Heart right ventricle (tissue), 16 donors: ENCODE measurements at regions not wholly inside any gene's neighbourhood (a gene's known extent, or its start where the extent isn't known, plus 50 kb on each side); places are given as distances from the start of the nearest gene placed in this dataset.

Experiments used
- ATAC-seq, 8 donors: fragments of 200-7000 bp; cut with Tn5 transposase; one replicate each; pipeline ENCODE4 v1.9.1; 2020; ENCODE audit warnings: mild to moderate bottlenecking in 8 of 8, moderate library complexity in 8 of 8, moderate number of reproducible peaks in 1 of 8
- DNase-seq, 2 donors: peaks; one replicate each; pipeline ENCODE4 v3.0.0-alpha.2; 2020
- H3K27ac ChIP-seq, 10 donors: fragments of 200-600 bp; sonication (generic) in 2 of 10; one replicate each; pipeline versions ENCODE4 v1.5.0 to v1.8.0; 2020 to 2022; ENCODE audit warnings: mild to moderate bottlenecking in 3 of 10
- H3K27me3 ChIP-seq, 7 donors: fragments of 200-600 bp; one replicate each; pipeline ENCODE4 v1.8.0; 2021 to 2022; ENCODE audit warnings: mild to moderate bottlenecking in 2 of 7
- H3K36me3 ChIP-seq, 9 donors: fragments of 200-600 bp; sonication (generic) in 1 of 9; one replicate each; pipeline versions ENCODE4 v1.5.0 to v1.8.0; 2020 to 2022; ENCODE audit warnings: mild to moderate bottlenecking in 2 of 9
- H3K4me1 ChIP-seq, 9 donors: fragments of 200-600 bp; sonication (generic) in 1 of 9; one replicate each; pipeline versions ENCODE4 v1.5.0 to v1.8.0; 2020 to 2022; ENCODE audit warnings: mild to moderate bottlenecking in 4 of 9
- H3K4me3 ChIP-seq, 10 donors: fragments of 200-600 bp; sonication (generic) in 2 of 10; one replicate each; pipeline versions ENCODE4 v1.5.0 to v1.8.0; 2020 to 2022; ENCODE audit warnings: mild to moderate bottlenecking in 7 of 10, moderate library complexity in 2 of 10
- H3K9me3 ChIP-seq, 11 donors: fragments of 200-600 bp in 10 of 11; sonication (generic) in 2 of 11; one replicate each; pipeline versions ENCODE4 v1.5.0 to v1.8.0; 2013 to 2022; ENCODE audit warnings: mild to moderate bottlenecking in 2 of 11, control low read depth in 1 of 11, moderate library complexity in 1 of 11
- WGBS, 2 donors: extraction: QIAGEN DNeasy Blood & Tissue Kit; methylation state at CpG; one replicate each; pipeline ENCODE4 v1.1.7; 2013; ENCODE audit warnings: inconsistent platforms in 1 of 2; 5-methylcytosine and 5-hydroxymethylcytosine counted together
- intact Hi-C, 10 donors: fragments of 100-400 bp; cut with DNase I; formaldehyde crosslinking; loops; one replicate each; pipeline versions ENCODE4 v1.11.1 to v1.14.2; 2022
- TF ChIP-seq, protein P1 (sequence below), 9 donors: fragments of 200-600 bp; sonication (generic) in 2 of 9; IDR thresholded peaks; one replicate each; pipeline versions ENCODE4 v1.5.0 to v1.8.0; 2021 to 2022; ENCODE audit warnings: antibody characterized with exemption in 9 of 9, mild to moderate bottlenecking in 5 of 9, moderate library complexity in 1 of 9
- donor health status: Arrhythmogenic right ventricular cardiomyopathy.
- donor health status: ischemic (EF 13 %, LVEDD 7.1; RV severe dilation, severe dysfunction).
- donor health status: healthy with polysubstance abuse.
- donor health status: DM: no; HTN: yes; CAD: no.
- donor health status: DM: no; HTN: no; CAD: no.
- donor health status: ischemic (EF 25% LVEDD 6.9; RV normal size, moderate dysfunction).
- donor health status: ischemic (EF 25% LVEDD 5.7; RV mildly dilated, moderate dysfunction).
- donor health status: healthy.
- donor health status: DM: yes; HTN: yes; CAD: no.
- donor health status: Ischemic cardiomyopathy.
- donor health status: ischemic (EF 35%, LVEDD 5.7; RV mildly dilated, moderate dysfunction).
- donor health status: nonischemic (EF 11% LVEDD 7.7; RV severe dilation, severe dysfunction).
- donor health status: DM: yes; HTN: yes; CAD: no.
- donor health status: PGD.
- donor health status: ischemic (EF 29% LVEDD 5.4; RV normal size, mild dysfunction).
- donor health status: nonischemic (EF 23%, LVEDD 6.1; RV moderate dilation, normal function).

DNA sequence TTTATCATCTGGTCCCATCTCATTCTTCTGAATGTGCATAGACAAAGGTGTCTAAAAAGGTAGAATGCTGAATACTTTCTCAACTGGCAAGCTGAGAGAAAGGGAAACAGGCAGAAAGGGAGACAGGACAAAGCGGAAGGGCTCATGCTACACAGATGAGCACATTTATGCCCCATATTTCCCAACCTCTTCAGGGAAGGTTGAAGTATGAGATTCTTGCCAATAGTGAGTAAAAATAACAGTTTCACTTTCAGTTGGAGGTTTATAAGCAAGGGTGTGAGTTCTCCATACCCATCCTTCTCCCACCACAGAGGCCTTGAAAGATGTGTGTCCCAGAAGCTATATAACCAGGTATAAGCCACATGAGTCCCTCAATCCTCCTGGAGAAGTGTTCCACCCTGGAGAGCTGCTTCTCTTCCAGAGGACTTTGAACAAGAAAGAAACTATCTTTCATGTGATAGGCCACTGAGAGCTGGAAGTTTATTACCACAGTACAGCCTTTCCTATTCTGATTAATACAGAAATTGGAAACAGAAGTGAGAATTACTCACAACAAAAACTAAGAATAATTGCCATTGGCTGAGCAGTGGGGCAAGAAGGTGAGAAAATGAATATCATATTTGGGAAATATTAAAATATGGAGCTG lies 709.4 kb upstream of the NR2F2 start:
- peaks cover 0 to 11% (median 0%) of the 10 kb centered on the region in 9 donors for H3K4me1 ChIP-seq
- no peak for DNase-seq
- ATAC-seq, result peak in 2 of 8 donors; percentile 31 to 35
- peaks cover 0 to 21% (median 6%) of the 10 kb centered on the region in 11 donors for H3K9me3 ChIP-seq
- no peak overlapping the region for H3K4me3 ChIP-seq
- no peaks in the 10 kb centered on the region for H3K27me3 ChIP-seq
- TF ChIP-seq, protein P1, sequence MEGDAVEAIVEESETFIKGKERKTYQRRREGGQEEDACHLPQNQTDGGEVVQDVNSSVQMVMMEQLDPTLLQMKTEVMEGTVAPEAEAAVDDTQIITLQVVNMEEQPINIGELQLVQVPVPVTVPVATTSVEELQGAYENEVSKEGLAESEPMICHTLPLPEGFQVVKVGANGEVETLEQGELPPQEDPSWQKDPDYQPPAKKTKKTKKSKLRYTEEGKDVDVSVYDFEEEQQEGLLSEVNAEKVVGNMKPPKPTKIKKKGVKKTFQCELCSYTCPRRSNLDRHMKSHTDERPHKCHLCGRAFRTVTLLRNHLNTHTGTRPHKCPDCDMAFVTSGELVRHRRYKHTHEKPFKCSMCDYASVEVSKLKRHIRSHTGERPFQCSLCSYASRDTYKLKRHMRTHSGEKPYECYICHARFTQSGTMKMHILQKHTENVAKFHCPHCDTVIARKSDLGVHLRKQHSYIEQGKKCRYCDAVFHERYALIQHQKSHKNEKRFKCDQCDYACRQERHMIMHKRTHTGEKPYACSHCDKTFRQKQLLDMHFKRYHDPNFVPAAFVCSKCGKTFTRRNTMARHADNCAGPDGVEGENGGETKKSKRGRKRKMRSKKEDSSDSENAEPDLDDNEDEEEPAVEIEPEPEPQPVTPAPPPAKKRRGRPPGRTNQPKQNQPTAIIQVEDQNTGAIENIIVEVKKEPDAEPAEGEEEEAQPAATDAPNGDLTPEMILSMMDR (IDR thresholded peaks at IDR 0.05), result no peak
- intact Hi-C loops, result loop anchor here in 2 of 10 donors (10.0 kb wide), 2 partner anchors 224 to 704 kb away; no protein-coding TSS in a partner anchor
- WGBS, 2 donors, result 82 to 91% methylated on average over 1 of the region's 1 CpG
- H3K27ac ChIP-seq, result peak overlapping the region in 3 of 10 donors; percentile 11 to 54 (median 46)
- no peaks in the 10 kb centered on the region for H3K36me3 ChIP-seq

DNA sequence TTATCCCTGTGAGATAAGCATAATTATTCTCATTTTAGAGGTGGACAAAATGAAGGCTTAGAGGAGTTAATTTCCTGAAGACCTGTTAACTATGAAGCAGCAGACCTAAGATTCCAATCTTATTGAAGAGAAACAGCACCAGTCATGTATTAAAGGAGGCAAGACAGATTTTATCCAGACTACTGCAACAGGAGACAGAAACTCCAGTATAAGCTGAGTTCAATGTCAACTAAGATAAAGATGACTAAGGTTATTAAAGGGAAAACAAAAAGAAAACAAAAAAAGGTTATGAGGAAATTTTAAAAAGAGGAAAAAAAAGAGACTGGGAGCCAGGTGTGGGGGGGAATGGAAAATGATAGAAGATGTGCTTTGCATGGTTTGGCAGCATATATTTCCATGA lies 707.7 kb upstream of the NR2F2 start:
- peaks cover 0 to 11% (median 0%) of the 10 kb centered on the region in 9 donors for H3K4me1 ChIP-seq
- DNase-seq (no peak), ATAC-seq (no peak)
- no peak overlapping the region for H3K4me3 ChIP-seq
- peak overlapping the region in 4 of 10 donors; percentile 36 to 62 (median 48) for H3K27ac ChIP-seq
- TF ChIP-seq, protein P1 (IDR thresholded peaks at IDR 0.05), result no peak
- no peaks in the 10 kb centered on the region for H3K36me3 ChIP-seq
- H3K27me3 ChIP-seq, result no peaks in the 10 kb centered on the region
- peaks cover 0 to 21% (median 6%) of the 10 kb centered on the region in 11 donors for H3K9me3 ChIP-seq
- intact Hi-C loops, result loop anchor here in 2 of 10 donors (10.0 kb wide), 2 partner anchors 222 to 702 kb away; no protein-coding TSS in a partner anchor

DNA sequence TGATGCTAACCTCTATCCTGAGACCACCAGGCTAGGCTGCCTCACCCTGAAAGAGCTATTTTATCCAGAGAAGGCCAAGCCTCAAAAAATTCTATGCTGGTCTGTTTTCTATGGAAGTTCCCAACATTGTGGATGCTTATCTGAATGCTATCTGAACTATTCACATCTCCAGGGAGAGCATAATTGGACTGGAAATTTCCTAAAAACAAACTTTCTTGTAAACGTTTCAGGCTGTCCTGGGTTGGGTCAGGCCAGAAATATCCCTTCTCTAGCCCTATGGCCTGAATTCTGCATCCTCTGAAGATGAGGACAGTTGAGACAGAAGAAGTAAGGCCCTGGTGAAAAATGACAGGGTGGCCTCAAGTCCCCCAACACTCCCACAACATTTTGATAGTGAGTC lies 706.4 kb upstream of the NR2F2 start:
- H3K4me3 ChIP-seq, result no peak overlapping the region
- H3K9me3 ChIP-seq, result peaks cover 0 to 21% (median 6%) of the 10 kb centered on the region in 11 donors
- DNase-seq, result no peak
- intact Hi-C loops, result loop anchor here in 2 of 10 donors (10.0 kb wide), 2 partner anchors 221 to 701 kb away; no protein-coding TSS in a partner anchor
- peak in 6 of 8 donors; percentile 48 to 77 (median 68) for ATAC-seq
- H3K36me3 ChIP-seq, result no peaks in the 10 kb centered on the region
- H3K27me3 ChIP-seq, result no peaks in the 10 kb centered on the region
- peak overlapping the region in 8 of 10 donors; percentile 3 to 62 (median 40) for H3K27ac ChIP-seq
- H3K4me1 ChIP-seq, result peaks cover 0 to 11% (median 0%) of the 10 kb centered on the region in 9 donors
- WGBS, 2 donors, result 40 to 53% methylated on average over 1 of the region's 1 CpG
- TF ChIP-seq, protein P1 (IDR thresholded peaks at IDR 0.05), result no peak

DNA sequence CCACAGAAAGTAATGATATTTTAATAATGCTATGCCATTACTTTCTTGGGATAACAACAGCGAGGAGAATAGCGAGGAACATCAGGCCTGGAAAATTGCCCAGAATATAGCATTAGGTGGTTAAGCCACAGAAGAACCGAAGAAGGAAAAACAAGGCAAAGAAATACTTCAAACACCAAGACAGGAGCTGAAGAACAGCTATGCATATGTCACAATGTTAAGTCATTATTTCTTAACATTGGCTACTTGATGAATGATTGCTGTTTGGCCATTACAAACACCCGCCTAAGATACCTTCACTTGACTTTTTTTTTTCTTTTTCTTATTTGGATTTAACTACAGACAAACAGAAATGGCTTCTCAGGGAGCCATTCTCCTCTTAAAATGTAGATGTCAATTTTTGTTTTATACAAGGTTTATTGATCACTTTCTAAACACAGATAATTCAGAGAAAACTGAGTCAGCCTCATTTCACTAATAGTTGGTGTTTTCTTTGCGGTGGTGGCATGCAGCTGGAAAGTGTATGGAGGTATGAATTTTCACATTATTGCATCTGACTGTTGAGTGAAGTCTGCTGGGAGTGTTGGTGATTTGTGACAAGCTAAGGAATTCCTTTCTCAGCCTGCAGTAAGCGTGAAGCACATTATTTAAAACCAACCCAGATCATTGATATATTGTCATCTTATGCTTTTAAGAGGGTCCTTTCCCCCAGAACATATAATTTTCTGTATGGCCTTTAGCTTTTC lies 705.7 kb upstream of the NR2F2 start:
- H3K9me3 ChIP-seq, result peaks cover 0 to 21% (median 6%) of the 10 kb centered on the region in 11 donors
- H3K36me3 ChIP-seq, result no peaks in the 10 kb centered on the region
- ATAC-seq, result no peak
- H3K4me1 ChIP-seq, result peaks cover 0 to 11% (median 0%) of the 10 kb centered on the region in 9 donors
- DNase-seq, result no peak
- no peaks in the 10 kb centered on the region for H3K27me3 ChIP-seq
- intact Hi-C loops, result loop anchor here in 3 of 10 donors (5.0 to 10.0 kb wide), 3 partner anchors 38 to 700 kb away; no protein-coding TSS in a partner anchor
- WGBS, 2 donors, result 81 to 82% methylated on average over 6 of the region's 6 CpGs
- H3K4me3 ChIP-seq, result no peak overlapping the region
- TF ChIP-seq, protein P1 (IDR thresholded peaks at IDR 0.05), result no peak
- H3K27ac ChIP-seq, result peak overlapping the region in 8 of 10 donors; percentile 6 to 62 (median 40)
